GM12891 (cell line): ENCODE measurements at regions not wholly inside any gene's neighbourhood (a gene's known extent, or its start where the extent isn't known, plus 50 kb on each side); places are given as distances from the start of the nearest gene placed in this dataset.

Source experiments
- POLR2A ChIP-seq: IDR thresholded peaks from 2 replicates; pipeline ENCODE4 v1.6.1; 2011; ENCODE audit warnings: low read depth, low read length, control low read depth
- POLR2AphosphoS5 ChIP-seq: IDR thresholded peaks from 2 replicates; pipeline ENCODE4 v1.6.1; 2011; ENCODE audit warnings: low read depth, low read length, control low read depth
- SPI1 ChIP-seq: IDR thresholded peaks from 2 replicates; pipeline ENCODE4 v1.6.1; 2011; ENCODE audit warnings: low read depth, low read length, control low read depth
- TAF1 ChIP-seq: IDR thresholded peaks from 2 replicates; pipeline ENCODE4 v1.6.1; 2011; ENCODE audit warnings: low read depth, low read length, control low read depth

GRCh38 chr2:145460112-145460511, 940.2 kb upstream of the ZEB2 start:
- TF ChIP-seq POLR2A (no peak), TAF1 (no peak), POLR2AphosphoS5 (no peak), SPI1 (no peak)
